Muscle of arm (tissue), 1 donor: ENCODE measurements at regions not wholly inside any gene's neighbourhood (a gene's known extent, or its start where the extent isn't known, plus 50 kb on each side); places are given as distances from the start of the nearest gene placed in this dataset.

Experiments used
- DNase-seq: peaks from one replicate; pipeline ENCODE4 v3.0.0-alpha.2; 2013

GRCh38 chr20:11717562-11717961 lies 200.1 kb upstream of the BTBD3 start:
- no peak for DNase-seq

DNA sequence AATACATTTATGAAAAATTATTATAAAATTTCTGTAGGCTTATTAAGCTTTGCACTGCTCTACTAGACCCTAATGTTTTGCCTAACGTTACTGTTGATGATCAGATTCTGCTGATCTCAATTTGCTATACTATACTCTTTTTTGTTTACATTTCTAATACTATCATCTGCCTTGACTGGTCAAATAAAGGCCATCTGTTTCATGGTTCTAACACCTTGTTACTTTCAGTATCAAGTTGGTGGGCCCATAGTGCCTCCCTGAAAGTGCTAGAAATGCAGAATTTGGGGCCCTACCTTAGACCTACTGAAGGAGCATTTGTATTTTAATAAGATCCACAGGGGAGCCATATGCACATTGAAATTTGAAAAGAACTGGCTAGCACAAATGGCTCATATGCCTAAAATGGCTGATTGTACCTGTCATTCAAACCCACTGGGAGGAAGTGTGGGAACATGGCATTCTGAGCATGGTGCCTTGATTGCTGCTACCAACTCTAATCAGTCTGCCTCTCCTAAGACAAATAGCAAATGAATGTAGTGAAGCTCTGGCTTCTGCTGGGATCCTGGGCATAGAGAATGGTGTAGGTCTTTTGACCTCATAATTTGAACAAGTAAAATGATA lies 199.1 kb upstream of the BTBD3 start:
- no peak for DNase-seq

DNA sequence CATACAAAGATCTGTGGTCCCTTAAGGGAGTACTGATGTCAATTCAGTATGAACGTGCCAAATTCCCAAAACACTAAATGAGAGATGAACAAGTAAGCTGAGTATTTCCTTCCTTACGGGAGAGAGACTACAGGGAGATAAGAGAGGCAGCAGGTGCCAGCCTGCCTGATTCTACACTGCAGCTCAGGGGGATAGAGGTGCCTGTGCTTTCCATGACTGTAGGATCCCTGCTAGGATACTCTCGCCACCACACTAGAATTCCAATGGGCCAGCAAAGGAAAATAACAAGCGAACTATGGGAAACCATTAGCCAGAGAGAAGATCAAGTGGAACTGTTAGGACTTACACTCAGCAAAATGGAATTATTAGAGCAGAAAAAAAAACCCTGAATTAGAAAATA lies 198.5 kb upstream of the BTBD3 start:
- DNase-seq: no peak

- DNase-seq: no peak
These were observed 196.3 kb upstream of the BTBD3 start for GRCh38 chr20:11721411-11721810.

GRCh38 chr20:11724097-11724496 lies 193.6 kb upstream of the BTBD3 start:
- DNase-seq: no peak

GRCh38 chr20:11726026-11726425 lies 191.7 kb upstream of the BTBD3 start:
- DNase-seq: no peak

DNA sequence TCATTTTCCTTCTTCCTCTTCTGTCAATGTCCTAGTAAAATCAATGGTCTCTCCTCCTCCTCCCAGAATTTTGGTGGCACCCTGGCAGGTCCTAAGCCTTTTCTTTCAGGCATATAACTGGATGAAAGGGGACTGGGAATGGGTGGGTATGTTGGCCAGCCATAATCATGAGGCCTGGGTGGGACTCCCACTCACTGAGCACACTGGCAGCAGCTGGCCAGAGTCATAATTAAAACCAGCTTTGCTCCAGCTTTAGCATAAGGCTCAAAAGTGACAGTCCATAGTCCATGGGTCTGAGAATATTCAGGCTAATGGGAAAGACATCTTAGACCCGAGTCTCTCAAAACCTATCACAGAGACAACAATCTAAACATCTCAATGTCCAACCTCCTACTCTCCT lies 190.0 kb upstream of the BTBD3 start:
- no peak for DNase-seq

DNA sequence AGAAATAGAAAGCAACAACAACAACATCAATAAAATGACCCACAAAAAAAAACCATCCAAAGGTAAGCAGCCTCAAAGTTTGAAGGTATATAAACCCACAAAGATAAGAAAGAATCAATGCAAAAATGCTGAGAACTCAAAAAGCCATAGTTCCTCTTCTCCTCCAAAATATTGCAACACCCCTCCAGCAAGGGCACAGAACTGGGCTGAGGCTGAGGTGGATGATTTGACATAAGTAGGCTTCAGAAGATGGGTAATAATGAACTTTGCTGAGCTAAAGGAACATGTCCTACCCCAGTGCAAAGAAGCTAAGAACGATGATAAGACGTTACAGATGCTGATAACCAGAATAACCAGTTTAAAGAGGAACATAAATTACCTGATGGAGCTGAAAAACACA lies 188.8 kb upstream of the BTBD3 start:
- DNase-seq: no peak

- DNase-seq: no peak
These were observed 187.9 kb upstream of the BTBD3 start for GRCh38 chr20:11729806-11730205.

DNA sequence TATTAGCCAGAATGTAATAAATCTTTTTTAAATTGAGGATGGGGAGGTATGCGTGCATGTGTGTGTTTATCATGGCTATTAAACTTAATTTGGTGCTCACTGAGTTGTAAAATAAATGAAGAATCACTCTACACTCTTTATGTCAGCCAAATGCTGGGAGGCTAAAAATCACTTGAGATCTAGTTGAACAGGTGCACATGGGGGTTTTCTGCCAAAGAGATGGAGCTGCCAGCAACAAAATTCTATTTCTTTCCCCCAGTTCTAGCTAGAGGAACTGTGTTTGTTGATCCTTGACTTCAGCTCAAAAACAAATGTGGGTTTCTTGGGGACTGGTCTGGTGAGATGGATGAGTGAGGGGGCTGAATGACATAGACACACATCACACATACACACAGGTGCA lies 183.3 kb upstream of the BTBD3 start:
- no peak for DNase-seq

GRCh38 chr20:11738852-11739251 lies 178.8 kb upstream of the BTBD3 start:
- no peak for DNase-seq

DNA sequence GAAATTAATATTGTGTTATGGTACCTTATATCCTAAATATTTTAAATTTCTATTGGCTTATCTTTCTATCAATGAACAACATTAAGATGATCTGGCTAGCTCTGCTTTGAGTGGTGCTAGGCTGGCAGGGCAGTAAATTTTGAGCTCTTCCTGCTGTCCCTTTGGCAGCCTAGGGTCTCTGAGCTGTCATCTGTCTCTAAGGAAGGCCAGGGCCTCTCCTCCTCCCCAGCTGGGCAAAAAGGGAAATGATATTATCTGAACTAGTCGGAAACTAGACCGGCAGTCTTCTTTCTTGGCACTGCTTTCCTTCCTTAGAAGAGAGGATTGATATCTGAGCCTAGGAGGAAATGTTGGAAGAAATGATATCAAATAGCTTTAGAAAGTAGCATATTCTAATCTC lies 176.7 kb upstream of the BTBD3 start:
- no peak for DNase-seq

GRCh38 chr20:11745145-11745544 lies 172.5 kb upstream of the BTBD3 start:
- no peak for DNase-seq

GRCh38 chr20:11748436-11748835 lies 169.3 kb upstream of the BTBD3 start:
- DNase-seq: no peak

DNA sequence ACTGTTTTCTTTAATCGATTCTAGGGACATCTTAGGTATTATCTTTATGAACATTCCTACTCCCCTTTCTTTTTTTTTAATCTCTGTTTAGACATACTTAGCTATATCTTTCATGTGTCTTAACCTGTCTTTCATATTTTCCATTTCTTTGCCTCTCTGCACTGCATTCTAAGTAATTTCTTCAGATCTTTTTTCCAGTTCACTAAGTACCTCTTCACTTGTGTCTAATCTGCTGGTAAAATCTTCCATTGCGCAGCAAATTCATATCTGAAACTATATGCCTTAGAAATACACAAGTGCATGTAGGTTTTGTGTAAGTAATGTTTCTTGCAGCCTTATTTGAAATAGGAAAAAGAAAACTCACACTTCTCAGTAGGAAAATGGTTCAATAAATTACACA lies 165.4 kb upstream of the BTBD3 start:
- DNase-seq: no peak

DNA sequence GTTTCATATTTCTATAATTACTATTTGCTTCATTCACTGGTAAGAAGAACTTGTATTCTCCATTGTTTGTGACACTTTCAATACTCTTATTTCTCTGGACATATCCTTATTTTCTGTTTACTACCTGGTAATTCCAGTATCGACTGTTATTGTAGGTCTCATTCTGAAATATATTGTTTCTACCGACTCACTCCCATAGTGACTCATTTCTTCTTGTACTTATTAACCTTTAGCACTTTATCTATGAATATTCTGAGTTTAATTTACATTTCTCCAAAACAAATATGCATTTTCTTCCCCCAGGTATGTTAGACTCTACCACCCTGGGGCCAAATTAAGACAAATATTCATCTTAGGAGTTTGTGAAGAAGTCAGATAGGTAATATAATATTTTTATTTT lies 164.5 kb upstream of the BTBD3 start:
- no peak for DNase-seq

DNA sequence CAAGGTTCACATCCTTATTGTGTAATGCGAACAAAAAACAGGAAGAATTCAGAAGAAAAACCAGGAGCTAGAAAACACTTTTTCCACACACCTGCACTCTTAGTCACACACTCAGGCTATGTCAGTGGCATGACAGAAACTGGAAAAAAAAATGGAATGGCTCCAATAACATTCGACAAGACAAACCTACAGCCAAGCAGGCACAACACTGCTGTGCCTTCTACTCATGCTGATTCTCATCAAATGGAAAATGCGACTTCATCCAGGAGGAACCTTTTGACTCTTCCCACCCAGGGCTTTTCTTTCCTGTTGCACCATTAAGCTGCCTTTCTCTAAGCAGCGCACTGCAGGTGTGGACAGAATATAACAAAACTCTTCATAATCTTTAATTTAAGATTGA lies 163.2 kb upstream of the BTBD3 start:
- DNase-seq: no peak

DNA sequence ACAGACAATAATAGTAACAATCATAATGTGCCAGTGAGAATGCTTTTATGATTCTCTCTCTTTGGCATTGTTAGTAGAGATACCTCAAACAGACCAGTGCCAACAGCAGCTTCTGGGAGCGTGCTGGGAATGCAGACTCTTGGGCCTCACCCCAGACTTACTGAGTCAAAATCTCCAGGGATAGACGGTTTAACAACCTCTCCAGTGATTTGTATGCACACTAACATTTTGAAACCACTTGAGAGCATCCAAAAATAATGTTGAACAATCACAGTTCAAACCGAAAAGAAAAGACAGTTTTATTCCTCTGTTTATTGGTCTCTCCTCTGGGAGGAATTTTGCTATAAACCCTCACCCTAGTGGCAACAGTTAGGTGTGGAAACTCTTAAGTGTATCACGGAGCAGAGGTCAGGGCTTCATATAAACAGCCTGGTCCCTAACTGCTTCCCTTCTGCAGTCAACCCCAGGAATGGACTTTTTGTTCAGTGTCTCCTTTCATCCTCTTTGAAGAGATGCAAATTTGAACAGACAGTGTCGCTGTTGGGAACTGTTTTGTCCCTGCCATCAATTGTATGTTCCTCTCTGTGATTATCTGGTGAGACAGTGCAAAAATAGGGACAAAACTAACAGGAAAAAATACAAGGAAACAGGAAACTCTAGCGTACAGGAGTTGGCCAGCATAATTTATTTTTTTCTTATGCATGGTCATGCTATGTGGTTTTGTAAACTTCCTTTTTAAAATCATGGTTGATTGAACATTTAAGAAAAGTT lies 162.4 kb upstream of the BTBD3 start:
- no peak for DNase-seq

GRCh38 chr20:11761497-11761896 lies 156.2 kb upstream of the BTBD3 start:
- DNase-seq: no peak

GRCh38 chr20:11766961-11767360 lies 150.7 kb upstream of the BTBD3 start:
- DNase-seq: no peak

- no peak for DNase-seq
These were observed 147.9 kb upstream of the BTBD3 start for GRCh38 chr20:11769825-11770224.

DNA sequence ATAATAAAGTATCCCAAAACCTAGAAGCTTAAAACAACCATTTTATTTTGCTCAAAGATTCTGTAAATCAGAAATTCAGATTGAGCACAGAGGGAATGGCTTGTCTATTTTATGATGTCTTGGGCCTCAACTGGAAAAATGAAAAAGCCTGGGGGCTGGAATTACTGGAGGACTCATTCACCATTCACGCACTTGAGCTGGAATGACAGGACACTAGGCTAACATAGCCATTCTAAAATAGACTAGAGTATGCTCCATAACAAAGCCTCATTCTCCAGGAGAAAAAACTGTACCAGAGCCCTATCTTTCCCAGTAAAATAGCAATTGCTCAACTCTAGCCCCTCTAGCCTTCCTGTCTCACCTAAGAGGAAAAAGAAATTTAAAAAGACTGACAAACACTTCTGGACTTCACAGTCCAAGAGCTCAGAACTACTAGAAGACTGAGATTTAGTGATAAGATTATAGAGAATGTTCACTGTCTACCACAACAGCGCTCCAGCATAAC lies 145.4 kb upstream of the BTBD3 start:
- DNase-seq: no peak

DNA sequence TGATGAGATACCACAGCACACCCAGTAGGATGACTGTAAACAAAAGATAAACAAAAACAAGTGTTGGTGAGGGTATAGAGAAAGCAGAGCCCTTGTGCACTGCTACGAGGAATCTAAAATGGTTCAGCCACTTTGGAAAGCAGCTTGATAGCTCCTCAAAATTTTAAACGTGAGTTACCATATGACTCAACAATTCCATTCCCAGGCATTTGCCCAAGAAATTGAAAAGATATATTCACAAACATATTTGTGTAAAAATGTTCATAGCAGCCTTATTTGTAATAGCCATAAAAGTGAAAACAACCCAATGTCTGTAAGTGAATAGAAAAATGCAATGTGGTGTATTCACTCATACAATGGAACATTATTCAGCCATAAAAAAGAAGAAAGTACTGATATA lies 141.0 kb upstream of the BTBD3 start:
- DNase-seq: no peak
